ENCODE measurements at regions not wholly inside any gene's neighbourhood (a gene's known extent, or its start where the extent isn't known, plus 50 kb on each side); places are given as distances from the start of the nearest gene placed in this dataset.
"Not testable (repeated sequence)": the region's sequence is repeated elsewhere in the genome, so short reads cannot be mapped to it uniquely, and the experiment has no call there.

- Mint-ChIP-seq H3K27me3 (ENCODE audit: unreplicated experiment) (peaks cover 18% of the 10 kb centered on the region), H3K4me3 (ENCODE audit: unreplicated experiment) (peak overlapping the region; percentile 0), H3K36me3 (ENCODE audit: low read depth, unreplicated experiment) (peaks cover 18% of the 10 kb centered on the region), H3K9me3 (ENCODE audit: unreplicated experiment) (peaks cover 46% of the 10 kb centered on the region)
- not testable (repeated sequence) for H3K4me1 Mint-ChIP-seq (ENCODE audit: unreplicated experiment); H3K27ac Mint-ChIP-seq (ENCODE audit: unreplicated experiment)
- peak; percentile 40 for DNase-seq (ENCODE audit: low spot score)
Measured at GRCh38 chr21:10325546-10325945, 195.8 kb upstream of the TPTE start.

- H3K4me1 Mint-ChIP-seq (ENCODE audit: unreplicated experiment); DNase-seq (ENCODE audit: low spot score); H3K4me3 Mint-ChIP-seq (ENCODE audit: unreplicated experiment); H3K27ac Mint-ChIP-seq (ENCODE audit: unreplicated experiment): not testable (repeated sequence)
- peaks cover 24% of the 10 kb centered on the region for H3K27me3 Mint-ChIP-seq (ENCODE audit: unreplicated experiment)
- H3K9me3 Mint-ChIP-seq (ENCODE audit: unreplicated experiment): peaks cover 52% of the 10 kb centered on the region
- peaks cover 23% of the 10 kb centered on the region for H3K36me3 Mint-ChIP-seq (ENCODE audit: low read depth, unreplicated experiment)
Measured at GRCh38 chr21:10326146-10326545, 195.2 kb upstream of the TPTE start.

- peaks cover 27% of the 10 kb centered on the region for H3K27me3 Mint-ChIP-seq (ENCODE audit: unreplicated experiment)
- peaks cover 67% of the 10 kb centered on the region for H3K9me3 Mint-ChIP-seq (ENCODE audit: unreplicated experiment)
- peaks cover 26% of the 10 kb centered on the region for H3K36me3 Mint-ChIP-seq (ENCODE audit: low read depth, unreplicated experiment)
- not testable (repeated sequence) for DNase-seq (ENCODE audit: low spot score); H3K27ac Mint-ChIP-seq (ENCODE audit: unreplicated experiment); H3K4me1 Mint-ChIP-seq (ENCODE audit: unreplicated experiment)
- H3K4me3 Mint-ChIP-seq (ENCODE audit: unreplicated experiment): peak overlapping the region; percentile 40
Measured at GRCh38 chr21:10328646-10329045, 192.7 kb upstream of the TPTE start.

- H3K4me3 Mint-ChIP-seq (ENCODE audit: unreplicated experiment); H3K4me1 Mint-ChIP-seq (ENCODE audit: unreplicated experiment); DNase-seq (ENCODE audit: low spot score); H3K27ac Mint-ChIP-seq (ENCODE audit: unreplicated experiment): not testable (repeated sequence)
- peaks cover 24% of the 10 kb centered on the region for H3K36me3 Mint-ChIP-seq (ENCODE audit: low read depth, unreplicated experiment)
- H3K27me3 Mint-ChIP-seq (ENCODE audit: unreplicated experiment): peaks cover 26% of the 10 kb centered on the region
- H3K9me3 Mint-ChIP-seq (ENCODE audit: unreplicated experiment): peaks cover 64% of the 10 kb centered on the region
Measured at GRCh38 chr21:10330641-10331119, 190.7 kb upstream of the TPTE start.

- not testable (repeated sequence) for DNase-seq (ENCODE audit: low spot score); H3K4me3 Mint-ChIP-seq (ENCODE audit: unreplicated experiment); H3K27ac Mint-ChIP-seq (ENCODE audit: unreplicated experiment); H3K4me1 Mint-ChIP-seq (ENCODE audit: unreplicated experiment)
- Mint-ChIP-seq H3K9me3 (ENCODE audit: unreplicated experiment) (peaks cover 64% of the 10 kb centered on the region), H3K36me3 (ENCODE audit: low read depth, unreplicated experiment) (peaks cover 25% of the 10 kb centered on the region), H3K27me3 (ENCODE audit: unreplicated experiment) (peaks cover 26% of the 10 kb centered on the region)
Measured at GRCh38 chr21:10331134-10331533, 190.2 kb upstream of the TPTE start.

GRCh38 chr21:10332935-10333334 lies 188.4 kb upstream of the TPTE start:
- H3K4me1 Mint-ChIP-seq (ENCODE audit: unreplicated experiment); H3K27ac Mint-ChIP-seq (ENCODE audit: unreplicated experiment); H3K4me3 Mint-ChIP-seq (ENCODE audit: unreplicated experiment); DNase-seq (ENCODE audit: low spot score): not testable (repeated sequence)
- H3K9me3 Mint-ChIP-seq (ENCODE audit: unreplicated experiment): peaks cover 62% of the 10 kb centered on the region
- H3K27me3 Mint-ChIP-seq (ENCODE audit: unreplicated experiment): peaks cover 26% of the 10 kb centered on the region
- H3K36me3 Mint-ChIP-seq (ENCODE audit: low read depth, unreplicated experiment): peaks cover 36% of the 10 kb centered on the region

- Mint-ChIP-seq H3K36me3 (ENCODE audit: low read depth, unreplicated experiment) (peaks cover 28% of the 10 kb centered on the region), H3K27me3 (ENCODE audit: unreplicated experiment) (peaks cover 18% of the 10 kb centered on the region), H3K9me3 (ENCODE audit: unreplicated experiment) (peaks cover 62% of the 10 kb centered on the region)
- H3K27ac Mint-ChIP-seq (ENCODE audit: unreplicated experiment); H3K4me3 Mint-ChIP-seq (ENCODE audit: unreplicated experiment); DNase-seq (ENCODE audit: low spot score); H3K4me1 Mint-ChIP-seq (ENCODE audit: unreplicated experiment): not testable (repeated sequence)
Measured at GRCh38 chr21:10334391-10334790, 187.0 kb upstream of the TPTE start.

GRCh38 chr21:10342261-10342956 lies 179.0 kb upstream of the TPTE start:
- not testable (repeated sequence) for H3K4me1 Mint-ChIP-seq (ENCODE audit: unreplicated experiment); H3K27ac Mint-ChIP-seq (ENCODE audit: unreplicated experiment); DNase-seq (ENCODE audit: low spot score); H3K4me3 Mint-ChIP-seq (ENCODE audit: unreplicated experiment)
- Mint-ChIP-seq H3K9me3 (ENCODE audit: unreplicated experiment) (peaks cover 55% of the 10 kb centered on the region), H3K36me3 (ENCODE audit: low read depth, unreplicated experiment) (peaks cover 24% of the 10 kb centered on the region), H3K27me3 (ENCODE audit: unreplicated experiment) (peaks cover 21% of the 10 kb centered on the region)

GRCh38 chr21:10343146-10343935 lies 178.0 kb upstream of the TPTE start:
- DNase-seq (ENCODE audit: low spot score): not testable (repeated sequence)

GRCh38 chr21:10344266-10344665 lies 177.1 kb upstream of the TPTE start:
- H3K27me3 Mint-ChIP-seq (ENCODE audit: unreplicated experiment): peaks cover 32% of the 10 kb centered on the region
- peak overlapping the region; percentile 39 for H3K4me3 Mint-ChIP-seq (ENCODE audit: unreplicated experiment)
- peaks cover 24% of the 10 kb centered on the region for H3K36me3 Mint-ChIP-seq (ENCODE audit: low read depth, unreplicated experiment)
- peaks cover 56% of the 10 kb centered on the region for H3K9me3 Mint-ChIP-seq (ENCODE audit: unreplicated experiment)
- DNase-seq (ENCODE audit: low spot score); H3K27ac Mint-ChIP-seq (ENCODE audit: unreplicated experiment); H3K4me1 Mint-ChIP-seq (ENCODE audit: unreplicated experiment): not testable (repeated sequence)

More at GRCh38 chr21:10343146-10343935, 178.0 kb upstream of the TPTE start:
- H3K4me3 Mint-ChIP-seq (ENCODE audit: unreplicated experiment); H3K4me1 Mint-ChIP-seq (ENCODE audit: unreplicated experiment); H3K27ac Mint-ChIP-seq (ENCODE audit: unreplicated experiment): not testable (repeated sequence)
- Mint-ChIP-seq H3K9me3 (ENCODE audit: unreplicated experiment) (peaks cover 55% of the 10 kb centered on the region), H3K27me3 (ENCODE audit: unreplicated experiment) (peaks cover 28% of the 10 kb centered on the region), H3K36me3 (ENCODE audit: low read depth, unreplicated experiment) (peaks cover 20% of the 10 kb centered on the region)

- Mint-ChIP-seq H3K9me3 (ENCODE audit: unreplicated experiment) (peaks cover 52% of the 10 kb centered on the region), H3K4me3 (ENCODE audit: unreplicated experiment) (peak overlapping the region; percentile 24), H3K36me3 (ENCODE audit: low read depth, unreplicated experiment) (peaks cover 24% of the 10 kb centered on the region), H3K27ac (ENCODE audit: unreplicated experiment) (peak overlapping the region; percentile 16), H3K27me3 (ENCODE audit: unreplicated experiment) (peaks cover 32% of the 10 kb centered on the region)
- not testable (repeated sequence) for H3K4me1 Mint-ChIP-seq (ENCODE audit: unreplicated experiment); DNase-seq (ENCODE audit: low spot score)
Measured at GRCh38 chr21:10345178-10345612, 176.2 kb upstream of the TPTE start.
